ENCODE measurements at regions not wholly inside any gene's neighbourhood (a gene's known extent, or its start where the extent isn't known, plus 50 kb on each side); places are given as distances from the start of the nearest gene placed in this dataset.

GRCh38 chr12:74889563-74890236 lies 319.9 kb downstream of the KCNC2 start:
- no peak overlapping the region for H3K4me3 ChIP-seq (ENCODE audit: low read depth, low read length)
- peak; percentile 57 for DNase-seq (ENCODE audit: low read depth, low spot score)
- in situ Hi-C loops (cut with HindIII; ENCODE audit: low sequenced_read_pairs), result no loop called here
- TF ChIP-seq, protein P1, sequence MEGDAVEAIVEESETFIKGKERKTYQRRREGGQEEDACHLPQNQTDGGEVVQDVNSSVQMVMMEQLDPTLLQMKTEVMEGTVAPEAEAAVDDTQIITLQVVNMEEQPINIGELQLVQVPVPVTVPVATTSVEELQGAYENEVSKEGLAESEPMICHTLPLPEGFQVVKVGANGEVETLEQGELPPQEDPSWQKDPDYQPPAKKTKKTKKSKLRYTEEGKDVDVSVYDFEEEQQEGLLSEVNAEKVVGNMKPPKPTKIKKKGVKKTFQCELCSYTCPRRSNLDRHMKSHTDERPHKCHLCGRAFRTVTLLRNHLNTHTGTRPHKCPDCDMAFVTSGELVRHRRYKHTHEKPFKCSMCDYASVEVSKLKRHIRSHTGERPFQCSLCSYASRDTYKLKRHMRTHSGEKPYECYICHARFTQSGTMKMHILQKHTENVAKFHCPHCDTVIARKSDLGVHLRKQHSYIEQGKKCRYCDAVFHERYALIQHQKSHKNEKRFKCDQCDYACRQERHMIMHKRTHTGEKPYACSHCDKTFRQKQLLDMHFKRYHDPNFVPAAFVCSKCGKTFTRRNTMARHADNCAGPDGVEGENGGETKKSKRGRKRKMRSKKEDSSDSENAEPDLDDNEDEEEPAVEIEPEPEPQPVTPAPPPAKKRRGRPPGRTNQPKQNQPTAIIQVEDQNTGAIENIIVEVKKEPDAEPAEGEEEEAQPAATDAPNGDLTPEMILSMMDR (IDR thresholded peaks at IDR 0.05; ENCODE audit: low read depth, low read length), result no peak

DNA sequence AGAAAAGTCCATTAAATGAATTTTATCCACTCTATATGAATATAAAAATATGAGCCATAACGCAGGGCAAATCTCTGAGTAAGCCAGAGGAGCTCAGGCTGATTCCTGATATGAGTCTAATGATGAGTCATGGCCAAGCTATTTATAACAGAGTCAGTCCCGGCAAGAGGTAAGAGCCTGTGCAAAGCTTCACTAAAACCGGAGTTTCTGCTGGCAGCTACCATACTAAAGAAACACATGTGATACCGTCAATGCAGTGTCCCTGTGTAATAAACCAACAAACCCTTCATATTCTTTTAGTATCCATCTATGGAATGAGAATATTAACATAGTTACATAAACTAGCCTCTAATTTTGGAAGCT lies 319.4 kb downstream of the KCNC2 start:
- TF ChIP-seq, protein P1 (IDR thresholded peaks at IDR 0.05; ENCODE audit: low read depth, low read length), result no peak
- H3K4me3 ChIP-seq (ENCODE audit: low read depth, low read length), result no peak overlapping the region
- in situ Hi-C loops (cut with HindIII; ENCODE audit: low sequenced_read_pairs), result no loop called here
- peak; percentile 88 for DNase-seq (ENCODE audit: low read depth, low spot score)

GRCh38 chr12:74891083-74891668 lies 318.5 kb downstream of the KCNC2 start:
- H3K4me3 ChIP-seq (ENCODE audit: low read depth, low read length), result no peak overlapping the region
- TF ChIP-seq, protein P1 (IDR thresholded peaks at IDR 0.05; ENCODE audit: low read depth, low read length), result no peak
- DNase-seq (ENCODE audit: low read depth, low spot score), result no peak
- in situ Hi-C loops (cut with HindIII; ENCODE audit: low sequenced_read_pairs), result no loop called here

DNA sequence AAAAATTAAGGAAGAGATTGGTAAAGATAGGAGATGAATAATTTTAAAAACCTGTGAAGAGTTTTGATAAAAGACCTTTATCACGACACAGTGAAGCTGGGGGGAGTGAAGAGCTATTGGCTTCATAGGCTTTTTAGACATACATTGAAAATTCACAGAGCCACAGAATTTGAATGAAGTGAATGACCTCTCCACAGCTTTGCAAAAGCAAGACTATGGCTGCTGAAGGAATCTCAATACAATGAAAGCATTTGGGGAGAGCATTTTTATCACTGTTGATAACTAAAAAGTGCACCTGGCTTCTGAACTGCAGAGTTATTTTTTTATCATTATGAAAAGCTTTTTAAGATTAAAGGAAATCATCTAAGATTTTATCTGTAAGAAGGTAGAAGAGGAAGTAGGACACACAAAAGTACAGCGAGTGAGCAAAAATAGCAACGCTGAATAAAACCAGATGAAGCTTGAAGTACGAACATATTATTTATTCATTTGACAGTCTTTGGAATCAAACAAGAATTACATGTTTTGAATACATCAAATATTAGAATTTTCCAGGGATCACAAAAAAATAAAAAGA lies 317.5 kb downstream of the KCNC2 start:
- DNase-seq (ENCODE audit: low read depth, low spot score), result no peak
- in situ Hi-C loops (cut with HindIII; ENCODE audit: low sequenced_read_pairs), result no loop called here
- TF ChIP-seq, protein P1 (IDR thresholded peaks at IDR 0.05; ENCODE audit: low read depth, low read length), result no peak
- no peak overlapping the region for H3K4me3 ChIP-seq (ENCODE audit: low read depth, low read length)

GRCh38 chr12:74896186-74896585 lies 313.5 kb downstream of the KCNC2 start:
- no peak overlapping the region for H3K4me3 ChIP-seq (ENCODE audit: low read depth, low read length)
- in situ Hi-C loops (cut with HindIII; ENCODE audit: low sequenced_read_pairs), result no loop called here
- TF ChIP-seq, protein P1 (IDR thresholded peaks at IDR 0.05; ENCODE audit: low read depth, low read length), result no peak

DNA sequence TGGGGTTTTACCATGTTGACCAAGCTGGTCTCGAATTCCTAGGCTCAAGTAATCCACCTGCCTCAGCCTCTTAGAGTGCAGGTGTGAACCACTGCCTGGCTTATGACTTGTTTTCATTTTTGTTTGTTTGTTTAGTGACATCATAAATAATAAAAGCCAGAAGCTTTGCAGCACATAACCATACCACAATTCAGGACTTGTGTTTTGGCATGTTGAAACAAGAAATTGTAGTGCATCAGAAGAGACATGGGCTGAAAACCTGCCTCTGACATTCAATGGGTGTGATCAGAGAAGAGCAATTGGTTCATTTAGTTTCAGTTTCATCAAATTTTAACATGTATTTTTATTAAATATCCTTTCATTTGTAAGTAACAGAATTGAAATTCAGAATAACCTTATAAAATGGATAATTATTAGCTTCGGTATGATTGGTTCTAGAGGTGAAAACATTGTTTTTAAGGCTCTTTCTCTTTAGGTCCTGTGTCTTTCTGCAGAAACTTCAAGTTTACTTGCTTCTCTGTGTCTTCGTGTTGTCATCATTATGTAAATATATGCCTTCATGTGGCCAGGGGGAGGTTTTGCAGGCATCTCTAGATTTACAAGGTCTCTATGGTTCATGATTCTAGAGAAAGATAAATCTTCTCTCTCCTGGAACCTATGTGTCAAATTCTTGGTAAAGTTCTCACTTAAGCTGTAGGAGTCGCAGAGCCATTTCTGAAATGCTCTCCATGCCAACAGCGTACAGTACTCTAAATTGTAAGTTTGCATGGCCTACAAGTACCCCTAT lies 312.0 kb downstream of the KCNC2 start:
- TF ChIP-seq, protein P1 (IDR thresholded peaks at IDR 0.05; ENCODE audit: low read depth, low read length), result no peak
- no peak overlapping the region for H3K4me3 ChIP-seq (ENCODE audit: low read depth, low read length)
- DNase-seq (ENCODE audit: low read depth, low spot score), result no peak
- in situ Hi-C loops (cut with HindIII; ENCODE audit: low sequenced_read_pairs), result no loop called here

More at GRCh38 chr12:74896186-74896585, 313.5 kb downstream of the KCNC2 start:
- peak; percentile 14 for DNase-seq (ENCODE audit: low read depth, low spot score)
